SK-N-SH (cell line): ENCODE measurements at regions not wholly inside any gene's neighbourhood (a gene's known extent, or its start where the extent isn't known, plus 50 kb on each side); places are given as distances from the start of the nearest gene placed in this dataset.

Source experiments
- CTCF ChIA-PET: fragments of 300-600, 350-600 bp; formaldehyde crosslinking; extraction: SDS; loops from one replicate; lab custom pipeline; 2021; lab: Yijun Ruan, JAX
- POLR2A ChIA-PET: fragments of 350-600 bp; sonication (Branson Sonifier 250); formaldehyde crosslinking; extraction: SDS; loops from one replicate; lab custom pipeline; 2020; ENCODE audit warnings: antibody characterized with exemption, inconsistent platforms; lab: Yijun Ruan, JAX
- DNase-seq: peaks from one replicate; pipeline ENCODE4 v3.0.0; 2012
- H2AFZ ChIP-seq: fragments of 200-600 bp; sonication (generic); 2 replicates; pipeline ENCODE4 v1.8.1; 2016; ENCODE audit warnings: antibody characterized with exemption, mild to moderate bottlenecking, low read depth
- H3F3A ChIP-seq: fragments of 200-600 bp; sonication (generic); replicated peaks from 2 replicates; pipeline ENCODE3; 2016; ENCODE audit warnings: antibody characterized with exemption, mild to moderate bottlenecking; ENCODE audit not compliant: insufficient read depth
- H3K27ac ChIP-seq, 2 experiments: fragments of 200-500 bp in 1 of 2; fragments of 200-600 bp in 1 of 2; sonication (Bioruptor generic) in 1 of 2; sonication (generic), shearing (Covaris generic) in 1 of 2; 2 replicates each; pipeline versions ENCODE4 v1.5.1 to v1.6.1; 2014 to 2016; ENCODE audit warnings: low read depth in 2 of 2, inconsistent platforms in 1 of 2, low read length in 1 of 2, mild to moderate bottlenecking in 1 of 2, mixed read lengths in 1 of 2
- H3K27me3 ChIP-seq: fragments of 200-600 bp; sonication (generic), shearing (Covaris generic); 2 replicates; pipeline ENCODE4 v1.6.1; 2016; ENCODE audit warnings: mixed run types; ENCODE audit not compliant: insufficient read depth
- H3K36me3 ChIP-seq, 2 experiments: fragments of 200-500 bp in 1 of 2; fragments of 200-600 bp in 1 of 2; sonication (Bioruptor generic) in 1 of 2; sonication (generic) in 1 of 2; replicated peaks in 1 of 2; 2 replicates each; pipeline versions ENCODE3 to v1.5.1; 2014 to 2016; ENCODE audit warnings: low read length in 1 of 2, mild to moderate bottlenecking in 1 of 2; ENCODE audit not compliant: insufficient read depth in 2 of 2, control insufficient read depth in 1 of 2
- H3K4me1 ChIP-seq, 2 experiments: fragments of 200-500 bp in 1 of 2; fragments of 200-600 bp in 1 of 2; sonication (Bioruptor generic) in 1 of 2; sonication (generic), shearing (Covaris generic) in 1 of 2; 2 replicates each; pipeline versions ENCODE4 v1.5.1 to v1.6.1; 2014 to 2016; ENCODE audit warnings: low read depth in 1 of 2, low read length in 1 of 2, mixed run types in 1 of 2; ENCODE audit not compliant: insufficient read depth in 2 of 2, control insufficient read depth in 1 of 2
- H3K4me2 ChIP-seq: fragments of 200-600 bp; sonication (generic), shearing (Covaris generic); 2 replicates; pipeline ENCODE4 v1.6.1; 2017; ENCODE audit warnings: mixed run types
- H3K4me3 ChIP-seq, 2 experiments: fragments of 200-500 bp in 1 of 2; fragments of 200-600 bp in 1 of 2; sonication (Bioruptor generic) in 1 of 2; sonication (generic), shearing (Covaris generic) in 1 of 2; 2 replicates each; pipeline versions ENCODE4 v1.5.1 to v1.8.1; 2014 to 2016; ENCODE audit warnings: low read depth in 2 of 2, inconsistent platforms in 1 of 2, low read length in 1 of 2, mild to moderate bottlenecking in 1 of 2, mixed read lengths in 1 of 2, moderate library complexity in 1 of 2
- H3K79me2 ChIP-seq: fragments of 200-600 bp; sonication (generic); 2 replicates; pipeline ENCODE4 v1.8.1; 2017; ENCODE audit warnings: mild to moderate bottlenecking; ENCODE audit not compliant: insufficient read depth
- H3K9ac ChIP-seq: fragments of 200-600 bp; sonication (generic); 2 replicates; pipeline ENCODE4 v1.6.1; 2017; ENCODE audit warnings: mixed run types
- H3K9me2 ChIP-seq: fragments of 200-600 bp; sonication (generic); 2 replicates; pipeline ENCODE4 v1.6.1; 2017; ENCODE audit warnings: mixed run types
- H3K9me3 ChIP-seq: fragments of 200-600 bp; sonication (generic); 2 replicates; pipeline ENCODE4 v1.6.1; 2017; ENCODE audit warnings: mixed run types, mild to moderate bottlenecking, moderate library complexity
- H4K20me1 ChIP-seq: fragments of 200-600 bp; sonication (generic); 2 replicates; pipeline ENCODE4 v1.6.1; 2017; ENCODE audit warnings: mild to moderate bottlenecking, mixed run types; ENCODE audit not compliant: insufficient read depth
- JUND ChIP-seq: IDR thresholded peaks from 2 replicates; pipeline ENCODE4 v1.4.0; 2012
- MEF2A ChIP-seq: IDR thresholded peaks from 2 replicates; pipeline ENCODE4 v1.4.0; 2012; ENCODE audit warnings: low read depth, borderline replicate concordance
- PBX3 ChIP-seq: IDR thresholded peaks from 2 replicates; pipeline ENCODE4; 2012
- POLR2AphosphoS5 ChIP-seq: IDR thresholded peaks from 2 replicates; pipeline ENCODE4 v1.6.1; 2012; ENCODE audit warnings: low read depth, low read length
- RXRA ChIP-seq: IDR thresholded peaks from 2 replicates; pipeline ENCODE4 v1.4.0; 2012; ENCODE audit warnings: low read depth, mild to moderate bottlenecking, borderline replicate concordance
- TCF12 ChIP-seq: IDR thresholded peaks from 2 replicates; pipeline ENCODE4 v1.4.0; 2012
- TEAD4 ChIP-seq: IDR thresholded peaks from 2 replicates; pipeline ENCODE4 v1.4.0; 2012; ENCODE audit warnings: mild to moderate bottlenecking, borderline replicate concordance; ENCODE audit not compliant: insufficient read depth
- YY1 ChIP-seq: IDR thresholded peaks from 2 replicates; pipeline ENCODE4 v1.4.0; 2012; ENCODE audit warnings: low read depth, mild to moderate bottlenecking
- WGBS: methylation state at CpG from one replicate; pipeline ENCODE4 v1.1.6; 2017; ENCODE audit warnings: low lambda C conversion rate; 5-methylcytosine and 5-hydroxymethylcytosine counted together

DNA sequence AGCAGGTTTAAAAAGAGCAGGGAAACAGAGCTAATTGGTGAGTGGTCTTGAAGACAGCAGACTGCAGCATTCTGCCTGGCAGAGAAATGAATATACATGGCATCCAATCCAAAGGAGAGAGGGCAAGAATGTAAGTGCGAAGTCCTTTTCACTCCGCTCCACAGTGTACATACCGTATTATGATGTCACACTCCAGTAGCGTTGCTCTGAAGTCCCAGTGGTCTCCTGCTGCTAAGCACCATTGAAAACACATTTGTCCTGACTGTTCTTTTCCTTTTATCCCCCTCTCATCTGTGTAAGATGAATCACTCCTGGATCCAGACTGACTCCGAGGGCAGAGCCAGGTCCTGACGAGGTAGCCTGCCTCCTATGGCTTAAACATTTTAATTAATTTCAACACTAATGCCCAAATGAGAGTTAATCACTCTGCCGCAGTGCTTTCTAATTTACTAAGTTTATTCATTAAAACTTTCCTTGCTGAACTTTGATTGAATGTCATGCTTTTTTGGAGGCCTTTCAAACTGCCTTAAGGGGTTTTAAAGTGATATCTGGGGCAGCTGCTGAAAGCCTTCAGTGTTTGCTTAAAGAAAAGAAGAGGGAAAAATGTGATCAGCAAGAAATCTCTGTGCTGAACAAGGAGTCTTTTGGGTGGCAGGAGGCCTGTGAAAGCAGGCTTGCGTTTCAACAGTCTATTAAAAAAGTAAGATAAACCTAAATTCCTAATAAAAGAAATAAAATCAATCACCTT, 227.2 kb downstream of the ATG4C start:
- no peaks in the 10 kb centered on the region for H3K79me2 ChIP-seq
- no peaks in the 10 kb centered on the region for H3K27me3 ChIP-seq
- H3K4me1 ChIP-seq: no peaks in the 10 kb centered on the region; a peak in 1 of 4 replicates
- H3K9me2 ChIP-seq: no peaks in the 10 kb centered on the region
- no peak for DNase-seq
- H3K36me3 ChIP-seq: no peaks in the 10 kb centered on the region
- 57% methylated on average over 8 of the region's 8 CpGs for whole genome bisulfite sequencing
- no peak overlapping the region for H3K4me2 ChIP-seq
- H3K27ac ChIP-seq: no peak overlapping the region
- H3K9me3 ChIP-seq: no peaks in the 10 kb centered on the region
- POLR2A ChIA-PET: no interaction called here
- no peak overlapping the region for H3K9ac ChIP-seq
- CTCF ChIA-PET: interaction anchor here (1.0 kb wide), 1 partner anchor 1235 kb away, joined by 3 read pairs; no protein-coding TSS in a partner anchor
- no peak for TF ChIP-seq POLR2AphosphoS5
- no peaks in the 10 kb centered on the region for H3F3A ChIP-seq
- H2AFZ ChIP-seq: no peak overlapping the region
- H3K4me3 ChIP-seq: no peak overlapping the region
- no peaks in the 10 kb centered on the region for H4K20me1 ChIP-seq

DNA sequence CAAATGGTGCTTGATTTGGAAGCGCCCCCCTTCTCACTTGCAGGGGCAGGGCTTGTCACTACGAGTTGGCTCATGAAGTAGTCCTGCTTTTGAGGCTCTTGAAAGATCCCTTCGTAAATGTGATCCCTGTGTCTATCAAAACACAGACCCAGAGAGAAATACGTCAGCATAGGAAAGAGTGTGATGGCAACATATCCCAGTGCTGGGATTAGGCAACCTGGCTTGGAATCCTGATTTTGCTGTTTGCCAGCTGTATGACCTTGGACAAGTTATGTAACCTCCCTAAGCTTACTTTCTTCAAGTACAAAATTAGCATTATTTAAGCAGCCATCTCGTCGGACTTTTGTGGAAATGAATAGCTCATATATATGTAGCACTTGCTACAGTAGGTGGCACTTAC, 228.4 kb downstream of the ATG4C start:
- H3K4me1 ChIP-seq: no peaks in the 10 kb centered on the region; a peak in 1 of 4 replicates
- no peak for TF ChIP-seq MEF2A
- no peak for TF ChIP-seq JUND
- no peak for TF ChIP-seq YY1
- no peak for TF ChIP-seq TCF12
- TF ChIP-seq PBX3: no peak
- DNase-seq: no peak

GRCh38 chr1:63014267-63014666, 230.3 kb downstream of the ATG4C start:
- no peaks in the 10 kb centered on the region for H3K79me2 ChIP-seq
- no peak overlapping the region for H3K4me2 ChIP-seq
- no peaks in the 10 kb centered on the region for H3K9me2 ChIP-seq
- H3K27me3 ChIP-seq: no peaks in the 10 kb centered on the region
- ChIA-PET CTCF (interaction anchor here (0.8 kb wide), 1 partner anchor 314 kb away, joined by 3 read pairs; no protein-coding TSS in a partner anchor), POLR2A (no interaction called here)
- no peaks in the 10 kb centered on the region; a peak in 1 of 4 replicates for H3K4me1 ChIP-seq
- DNase-seq: no peak
- no peaks in the 10 kb centered on the region for H4K20me1 ChIP-seq
- H3K27ac ChIP-seq: no peak overlapping the region
- TF ChIP-seq RXRA (no peak), POLR2AphosphoS5 (no peak), TEAD4 (no peak)
- no peaks in the 10 kb centered on the region for H3K9me3 ChIP-seq
- 37% methylated on average over 2 of the region's 2 CpGs for WGBS
- H3K36me3 ChIP-seq: no peaks in the 10 kb centered on the region
- H2AFZ ChIP-seq: no peak overlapping the region
- H3F3A ChIP-seq: no peaks in the 10 kb centered on the region
- H3K9ac ChIP-seq: no peak overlapping the region
- no peak overlapping the region for H3K4me3 ChIP-seq

More for the DNA sequence above, 228.4 kb downstream of the ATG4C start:
- no peaks in the 10 kb centered on the region for H3K9me2 ChIP-seq
- WGBS: 62% methylated on average over 6 of the region's 6 CpGs
- no peak overlapping the region for H3K4me2 ChIP-seq
- no peak overlapping the region for H2AFZ ChIP-seq
- no peaks in the 10 kb centered on the region for H3K36me3 ChIP-seq
- CTCF ChIA-PET: no interaction called here
- H3F3A ChIP-seq: no peaks in the 10 kb centered on the region
- H4K20me1 ChIP-seq: no peaks in the 10 kb centered on the region
- H3K9me3 ChIP-seq: no peaks in the 10 kb centered on the region
- H3K4me3 ChIP-seq: no peak overlapping the region
- no peaks in the 10 kb centered on the region for H3K27me3 ChIP-seq
- H3K9ac ChIP-seq: no peak overlapping the region
- POLR2A ChIA-PET: no interaction called here
- H3K27ac ChIP-seq: no peak overlapping the region
- H3K79me2 ChIP-seq: no peaks in the 10 kb centered on the region
